ENCODE measurements at regions not wholly inside any gene's neighbourhood (a gene's known extent, or its start where the extent isn't known, plus 50 kb on each side); places are given as distances from the start of the nearest gene placed in this dataset.

GRCh38 chr13:78712831-78713230 is 53.9 kb upstream of the OBI1 start:
- no peak overlapping the region for H3K27ac ChIP-seq (ENCODE audit: extremely low read depth, low read depth, low read length)
- POLR2A ChIA-PET = no interaction called here
- TF ChIP-seq ZNF398 (tag by site-specific recombination; IDR thresholded peaks at IDR 0.05) (no peak), ZBTB20 (tag by site-specific recombination; IDR thresholded peaks at IDR 0.05) (no peak), ZNF521 (tag by site-specific recombination; IDR thresholded peaks at IDR 0.05) (no peak), ZNF133 (tag by site-specific recombination; IDR thresholded peaks at IDR 0.05) (no peak), TSHZ1 (tag by site-specific recombination; IDR thresholded peaks at IDR 0.05; ENCODE audit: borderline replicate concordance) (no peak), ZNF280C (tag by site-specific recombination; IDR thresholded peaks at IDR 0.05) (no peak), ZNF426 (tag by site-specific recombination; IDR thresholded peaks at IDR 0.05) (no peak)
- H3K9me3 ChIP-seq (ENCODE audit: control insufficient read depth, insufficient read depth, low read depth, low read length) = no peaks in the 10 kb centered on the region
- no peak overlapping the region for H3K4me3 ChIP-seq (ENCODE audit: low read depth, low read length)
- H3K36me3 ChIP-seq (ENCODE audit: control insufficient read depth in 2 of 2, insufficient read depth in 1 of 2, low read length in 2 of 2) = no peaks in the 10 kb centered on the region
- H3K4me1 ChIP-seq (ENCODE audit: control insufficient read depth, insufficient read depth, low read length) = no peaks in the 10 kb centered on the region
- CTCF ChIA-PET = no interaction called here

GRCh38 chr13:78709028-78709427 is 50.1 kb upstream of the OBI1 start:
- POLR2A ChIA-PET = no interaction called here
- no peaks in the 10 kb centered on the region for H3K4me1 ChIP-seq (ENCODE audit: control insufficient read depth, insufficient read depth, low read length)
- no peak overlapping the region for H3K4me3 ChIP-seq (ENCODE audit: low read depth, low read length)
- no peaks in the 10 kb centered on the region for H3K9me3 ChIP-seq (ENCODE audit: control insufficient read depth, insufficient read depth, low read depth, low read length)
- TF ChIP-seq ZNF350 (tag by site-specific recombination; IDR thresholded peaks at IDR 0.05) (no peak), IKZF3 (tag by site-specific recombination; IDR thresholded peaks at IDR 0.05) (no peak), ZNF302 (tag by site-specific recombination; IDR thresholded peaks at IDR 0.05; ENCODE audit: low read depth) (no peak), FEZF1 (tag by site-specific recombination; IDR thresholded peaks at IDR 0.05) (no peak), TCF7L2 (IDR thresholded peaks at IDR 0.05; ENCODE audit: borderline replicate concordance, low read depth, low read length) (no peak)
- no peaks in the 10 kb centered on the region for H3K36me3 ChIP-seq (ENCODE audit: control insufficient read depth in 2 of 2, insufficient read depth in 1 of 2, low read length in 2 of 2)
- no peak overlapping the region for H3K27ac ChIP-seq (ENCODE audit: extremely low read depth, low read depth, low read length)
- CTCF ChIA-PET = no interaction called here
